ENCODE measurements at regions not wholly inside any gene's neighbourhood (a gene's known extent, or its start where the extent isn't known, plus 50 kb on each side); places are given as distances from the start of the nearest gene placed in this dataset.
A peak's percentile ranks its signal among the peaks of the same experiment; 100 is the strongest.

DNA sequence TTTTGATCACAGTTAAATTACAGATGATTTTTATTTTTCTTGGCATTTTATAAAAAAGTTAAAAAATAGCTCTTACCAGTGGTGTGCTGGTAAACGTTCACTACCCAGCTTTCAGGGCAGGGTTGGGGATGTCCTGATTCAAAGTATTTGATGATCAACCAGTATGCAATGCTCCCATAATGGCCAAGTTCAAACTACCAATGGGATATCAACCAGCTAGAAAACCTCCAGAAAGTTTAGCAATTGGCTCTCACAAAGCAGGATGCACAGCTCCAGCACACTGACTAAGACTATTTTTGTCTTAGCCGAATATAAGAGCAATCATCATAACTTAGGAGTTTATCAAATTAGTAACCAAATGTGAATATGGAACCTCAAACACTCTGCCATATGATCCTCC is 108.0 kb upstream of the PDE5A start:
- no CpG with 5 or more reads among the region's 2 CpGs for WGBS (ENCODE audit: insufficient coverage)
- no peak for DNase-seq
- H3K9me3 ChIP-seq (replicated peaks; ENCODE audit: control insufficient read depth, low read depth, low read length) = no peaks in the 10 kb centered on the region
- H3K36me3 ChIP-seq (ENCODE audit: control insufficient read depth, insufficient read depth, low read length) = no peaks in the 10 kb centered on the region
- no peak overlapping the region for H3K27ac ChIP-seq (ENCODE audit: low read length)
- peaks cover 2% of the 10 kb centered on the region for H3K4me1 ChIP-seq (ENCODE audit: control insufficient read depth, insufficient read depth, low read length)
- no peaks in the 10 kb centered on the region for H3K27me3 ChIP-seq (ENCODE audit: control insufficient read depth, insufficient read depth, low read length)
- no peak overlapping the region for H3K4me3 ChIP-seq (ENCODE audit: low read length)

DNA sequence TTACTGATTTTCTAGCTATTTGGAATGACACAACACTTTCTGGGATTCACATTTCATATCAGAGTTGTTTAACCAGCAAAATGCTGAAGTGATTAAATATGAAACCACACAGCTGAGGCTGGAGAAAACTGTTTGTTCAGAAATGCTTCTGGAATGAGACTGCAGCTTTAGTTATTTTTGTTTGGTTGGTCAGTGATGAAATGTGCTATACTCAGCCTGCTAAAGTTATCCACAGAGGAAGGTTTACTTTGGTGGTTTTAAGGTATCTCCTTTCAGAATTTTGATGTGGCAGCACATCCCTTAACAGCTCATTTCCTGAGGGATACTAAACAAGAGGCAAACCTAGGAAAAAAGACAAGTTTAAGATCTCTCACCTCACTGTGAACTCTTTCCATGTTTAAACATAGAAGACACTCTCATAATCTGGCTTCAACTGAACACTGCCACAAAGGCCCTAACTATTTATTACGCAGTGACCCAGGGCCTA is 106.6 kb upstream of the PDE5A start:
- DNase-seq = peak; percentile 45
- peak overlapping the region; percentile 21 for H3K27ac ChIP-seq (ENCODE audit: low read length)
- WGBS (ENCODE audit: insufficient coverage) = no CpG with 5 or more reads among the region's 1 CpG

GRCh38 chr4:119733431-119733830 is 104.8 kb upstream of the PDE5A start:
- H3K27me3 ChIP-seq (ENCODE audit: control insufficient read depth, insufficient read depth, low read length) = no peaks in the 10 kb centered on the region
- DNase-seq = no peak
- H3K36me3 ChIP-seq (ENCODE audit: control insufficient read depth, insufficient read depth, low read length) = no peaks in the 10 kb centered on the region
- H3K4me3 ChIP-seq (ENCODE audit: low read length) = no peak overlapping the region
- peaks cover 2% of the 10 kb centered on the region for H3K4me1 ChIP-seq (ENCODE audit: control insufficient read depth, insufficient read depth, low read length)
- no CpG with 5 or more reads among the region's 1 CpG for WGBS (ENCODE audit: insufficient coverage)
- H3K9me3 ChIP-seq (replicated peaks; ENCODE audit: control insufficient read depth, low read depth, low read length) = no peaks in the 10 kb centered on the region
- H3K27ac ChIP-seq (ENCODE audit: low read length) = no peak overlapping the region

More for the DNA sequence above, 106.6 kb upstream of the PDE5A start:
- Histone ChIP-seq H3K4me1 (ENCODE audit: control insufficient read depth, insufficient read depth, low read length) (peaks cover 2% of the 10 kb centered on the region), H3K4me3 (ENCODE audit: low read length) (no peak overlapping the region), H3K27me3 (ENCODE audit: control insufficient read depth, insufficient read depth, low read length) (no peaks in the 10 kb centered on the region), H3K9me3 (replicated peaks; ENCODE audit: control insufficient read depth, low read depth, low read length) (no peaks in the 10 kb centered on the region), H3K36me3 (ENCODE audit: control insufficient read depth, insufficient read depth, low read length) (no peaks in the 10 kb centered on the region)

- H3K27ac ChIP-seq (ENCODE audit: low read length) = no peak overlapping the region
- H3K4me3 ChIP-seq (ENCODE audit: low read length) = no peak overlapping the region
- H3K9me3 ChIP-seq (replicated peaks; ENCODE audit: control insufficient read depth, low read depth, low read length) = no peaks in the 10 kb centered on the region
- WGBS (ENCODE audit: insufficient coverage) = 82% methylated on average over 2 of the region's 5 CpGs
- H3K4me1 ChIP-seq (ENCODE audit: control insufficient read depth, insufficient read depth, low read length) = peaks cover 2% of the 10 kb centered on the region
- DNase-seq = no peak
- no peaks in the 10 kb centered on the region for H3K27me3 ChIP-seq (ENCODE audit: control insufficient read depth, insufficient read depth, low read length)
- no peaks in the 10 kb centered on the region for H3K36me3 ChIP-seq (ENCODE audit: control insufficient read depth, insufficient read depth, low read length)
Measured at GRCh38 chr4:119731778-119732177, 103.2 kb upstream of the PDE5A start.

DNA sequence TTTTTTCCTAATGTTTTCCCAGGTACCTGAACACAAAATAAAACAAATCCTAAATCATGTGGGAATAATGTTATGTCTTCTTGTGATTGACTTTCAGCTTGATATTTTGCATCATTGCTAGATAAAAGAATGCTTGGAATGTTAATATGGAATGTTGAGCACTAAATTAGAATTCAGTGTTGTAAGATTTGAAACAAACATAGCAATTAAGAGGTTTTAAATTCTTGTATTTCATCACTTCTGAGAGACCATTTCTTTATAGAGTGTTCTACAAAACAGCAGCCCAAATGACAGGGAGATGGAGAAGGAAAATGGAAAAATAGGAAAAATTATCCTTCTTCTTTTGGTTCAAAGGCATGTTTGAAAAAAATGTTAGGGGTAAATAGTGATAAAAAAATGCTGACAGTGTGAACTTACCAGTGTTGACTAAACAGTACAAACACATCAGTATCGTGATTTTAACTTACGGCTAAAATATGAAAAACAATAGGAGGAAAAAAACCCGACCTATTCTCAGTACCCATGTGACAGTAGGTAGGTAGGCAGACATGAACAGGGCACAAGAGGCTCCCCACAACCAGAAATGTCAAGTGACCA is 102.6 kb upstream of the PDE5A start:
- Histone ChIP-seq H3K27me3 (ENCODE audit: control insufficient read depth, insufficient read depth, low read length) (no peaks in the 10 kb centered on the region), H3K4me3 (ENCODE audit: low read length) (no peak overlapping the region), H3K4me1 (ENCODE audit: control insufficient read depth, insufficient read depth, low read length) (peaks cover 2% of the 10 kb centered on the region), H3K36me3 (ENCODE audit: control insufficient read depth, insufficient read depth, low read length) (no peaks in the 10 kb centered on the region), H3K9me3 (replicated peaks; ENCODE audit: control insufficient read depth, low read depth, low read length) (no peaks in the 10 kb centered on the region), H3K27ac (ENCODE audit: low read length) (no peak overlapping the region)
- WGBS (ENCODE audit: insufficient coverage) = no CpG with 5 or more reads among the region's 3 CpGs
- DNase-seq = no peak

DNA sequence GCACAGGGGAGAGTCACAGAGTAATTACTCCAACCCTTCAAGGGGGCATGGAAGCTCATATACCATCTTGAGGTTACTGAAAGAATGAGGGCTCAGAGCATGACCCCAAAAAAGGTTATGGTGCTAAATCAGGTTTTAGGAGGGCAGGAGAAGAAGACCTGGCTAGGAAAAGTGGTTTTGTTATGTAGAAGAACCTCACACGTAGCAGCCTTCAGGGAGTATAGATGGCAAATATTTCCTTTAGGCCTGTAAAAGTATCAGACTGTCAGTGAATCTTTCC is 102.0 kb upstream of the PDE5A start:
- Histone ChIP-seq H3K27me3 (ENCODE audit: control insufficient read depth, insufficient read depth, low read length) (no peaks in the 10 kb centered on the region), H3K36me3 (ENCODE audit: control insufficient read depth, insufficient read depth, low read length) (no peaks in the 10 kb centered on the region), H3K9me3 (replicated peaks; ENCODE audit: control insufficient read depth, low read depth, low read length) (no peaks in the 10 kb centered on the region), H3K4me3 (ENCODE audit: low read length) (no peak overlapping the region), H3K27ac (ENCODE audit: low read length) (no peak overlapping the region), H3K4me1 (ENCODE audit: control insufficient read depth, insufficient read depth, low read length) (peaks cover 5% of the 10 kb centered on the region)
- 71% methylated on average over 1 of the region's 1 CpG for WGBS (ENCODE audit: insufficient coverage)
- DNase-seq = no peak

- H3K4me1 ChIP-seq (ENCODE audit: control insufficient read depth, insufficient read depth, low read length) = peaks cover 6% of the 10 kb centered on the region
- no CpG with 5 or more reads among the region's 6 CpGs for WGBS (ENCODE audit: insufficient coverage)
Measured at GRCh38 chr4:119729835-119730670, 101.4 kb upstream of the PDE5A start.

GRCh38 chr4:119728692-119729593 is 100.3 kb upstream of the PDE5A start:
- no CpG with 5 or more reads among the region's 2 CpGs for WGBS (ENCODE audit: insufficient coverage)
- DNase-seq = no peak
- no peak overlapping the region for H3K27ac ChIP-seq (ENCODE audit: low read length)

More at GRCh38 chr4:119729835-119730670, 101.4 kb upstream of the PDE5A start:
- DNase-seq = no peak
- Histone ChIP-seq H3K9me3 (replicated peaks; ENCODE audit: control insufficient read depth, low read depth, low read length) (no peaks in the 10 kb centered on the region), H3K27ac (ENCODE audit: low read length) (no peak overlapping the region), H3K27me3 (ENCODE audit: control insufficient read depth, insufficient read depth, low read length) (no peaks in the 10 kb centered on the region), H3K36me3 (ENCODE audit: control insufficient read depth, insufficient read depth, low read length) (no peaks in the 10 kb centered on the region), H3K4me3 (ENCODE audit: low read length) (no peak overlapping the region)

GRCh38 chr4:119728185-119728584 is 99.6 kb upstream of the PDE5A start:
- WGBS (ENCODE audit: insufficient coverage) = no CpG with 5 or more reads among the region's 1 CpG
- no peak for DNase-seq
- Histone ChIP-seq H3K27me3 (ENCODE audit: control insufficient read depth, insufficient read depth, low read length) (no peaks in the 10 kb centered on the region), H3K9me3 (replicated peaks; ENCODE audit: control insufficient read depth, low read depth, low read length) (no peaks in the 10 kb centered on the region), H3K4me3 (ENCODE audit: low read length) (no peak overlapping the region), H3K36me3 (ENCODE audit: control insufficient read depth, insufficient read depth, low read length) (no peaks in the 10 kb centered on the region), H3K4me1 (ENCODE audit: control insufficient read depth, insufficient read depth, low read length) (peaks cover 6% of the 10 kb centered on the region), H3K27ac (ENCODE audit: low read length) (no peak overlapping the region)

More at GRCh38 chr4:119728692-119729593, 100.3 kb upstream of the PDE5A start:
- H3K4me3 ChIP-seq (ENCODE audit: low read length) = no peak overlapping the region
- H3K27me3 ChIP-seq (ENCODE audit: control insufficient read depth, insufficient read depth, low read length) = no peaks in the 10 kb centered on the region
- no peaks in the 10 kb centered on the region for H3K9me3 ChIP-seq (replicated peaks; ENCODE audit: control insufficient read depth, low read depth, low read length)
- H3K4me1 ChIP-seq (ENCODE audit: control insufficient read depth, insufficient read depth, low read length) = peaks cover 6% of the 10 kb centered on the region
- H3K36me3 ChIP-seq (ENCODE audit: control insufficient read depth, insufficient read depth, low read length) = no peaks in the 10 kb centered on the region

- H3K4me3 ChIP-seq (ENCODE audit: low read length) = no peak overlapping the region
- DNase-seq = no peak
- peaks cover 3% of the 10 kb centered on the region for H3K4me1 ChIP-seq (ENCODE audit: control insufficient read depth, insufficient read depth, low read length)
- H3K36me3 ChIP-seq (ENCODE audit: control insufficient read depth, insufficient read depth, low read length) = no peaks in the 10 kb centered on the region
- no peaks in the 10 kb centered on the region for H3K9me3 ChIP-seq (replicated peaks; ENCODE audit: control insufficient read depth, low read depth, low read length)
- H3K27ac ChIP-seq (ENCODE audit: low read length) = no peak overlapping the region
- no peaks in the 10 kb centered on the region for H3K27me3 ChIP-seq (ENCODE audit: control insufficient read depth, insufficient read depth, low read length)
- WGBS (ENCODE audit: insufficient coverage) = no CpG with 5 or more reads among the region's 1 CpG
Measured at GRCh38 chr4:119726505-119726904, 97.9 kb upstream of the PDE5A start.
